ENCODE measurements at regions not wholly inside any gene's neighbourhood (a gene's known extent, or its start where the extent isn't known, plus 50 kb on each side); places are given as distances from the start of the nearest gene placed in this dataset.

GRCh38 chr2:200254773-200255172, 51.7 kb upstream of the SPATS2L start:
- TF ChIP-seq CTCF (IDR thresholded peaks at IDR 0.05) (no peak), POLR2AphosphoS5 (IDR thresholded peaks at IDR 0.05) (no peak), EP300 (IDR thresholded peaks at IDR 0.05) (no peak)
